ENCODE measurements at regions not wholly inside any gene's neighbourhood (a gene's known extent, or its start where the extent isn't known, plus 50 kb on each side); places are given as distances from the start of the nearest gene placed in this dataset.

DNA sequence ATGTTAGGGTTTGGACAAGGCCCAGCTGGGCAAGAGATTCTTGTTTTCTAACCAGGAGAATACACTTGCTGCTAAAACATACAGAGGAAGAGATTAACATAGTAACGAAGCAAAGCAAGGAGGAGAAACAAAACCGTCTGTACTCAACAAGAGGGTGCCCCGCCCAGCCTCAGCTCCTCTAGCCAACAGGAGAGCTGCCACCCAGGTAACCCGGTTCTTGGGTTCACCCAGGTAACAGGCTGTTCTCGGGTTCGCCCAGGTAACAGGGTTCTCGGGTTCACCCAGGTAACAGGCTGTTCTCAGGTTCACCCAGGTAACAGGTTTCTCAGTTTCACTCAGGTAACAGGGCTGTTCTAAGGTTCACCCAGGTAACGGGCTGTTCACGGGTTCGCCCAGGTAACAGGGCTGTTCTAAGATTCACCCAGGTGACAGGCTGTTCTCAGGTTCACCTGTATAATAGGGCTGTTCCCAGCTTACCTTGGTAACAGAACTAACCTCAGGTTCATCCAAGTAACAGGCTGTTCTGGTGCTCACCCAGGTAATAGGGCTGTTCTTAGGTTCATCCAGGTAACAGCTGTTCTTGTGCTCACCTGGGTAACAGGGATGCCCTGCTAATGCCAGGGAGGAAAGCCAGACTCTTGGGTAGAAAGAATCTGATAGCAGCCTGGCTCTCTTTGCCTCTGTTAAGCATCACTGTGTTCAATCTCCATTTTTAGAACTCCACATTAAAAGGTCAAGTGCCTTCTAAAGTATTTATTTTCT lies 271.6 kb downstream of the SYK start:
- H3K4me2 ChIP-seq (ENCODE audit: insufficient read depth, low read length) = no peak overlapping the region
- H3K79me2 ChIP-seq (ENCODE audit: insufficient read depth, low read length) = no peaks in the 10 kb centered on the region
- H3K9me3 ChIP-seq (ENCODE audit: insufficient read depth, low read length, severe bottlenecking) = no peaks in the 10 kb centered on the region
- H3K4me3 ChIP-seq (ENCODE audit: low read depth in 1 of 2, low read length in 2 of 2) = no peak overlapping the region
- no peak for ATAC-seq (ENCODE audit: insufficient read depth, low read depth)
- no peaks in the 10 kb centered on the region for H3K4me1 ChIP-seq (ENCODE audit: insufficient read depth, low read length)
- no peak for DNase-seq
- no peaks in the 10 kb centered on the region for H3K36me3 ChIP-seq (ENCODE audit: insufficient read depth, low read length)
- H3K27ac ChIP-seq (ENCODE audit: low read length) = no peak overlapping the region
- H3K9ac ChIP-seq (ENCODE audit: low read depth, low read length) = no peak overlapping the region
- no peak for TF ChIP-seq CTCF (IDR thresholded peaks at IDR 0.05; ENCODE audit: borderline replicate concordance, extremely low read depth, low read length, poor library complexity, severe bottlenecking)
- no peaks in the 10 kb centered on the region for H3K27me3 ChIP-seq (ENCODE audit: insufficient read depth, low read length, poor library complexity)
- H4K20me1 ChIP-seq (ENCODE audit: insufficient read depth, low read length) = no peaks in the 10 kb centered on the region
- H2AFZ ChIP-seq (ENCODE audit: low read depth, low read length) = no peak overlapping the region

DNA sequence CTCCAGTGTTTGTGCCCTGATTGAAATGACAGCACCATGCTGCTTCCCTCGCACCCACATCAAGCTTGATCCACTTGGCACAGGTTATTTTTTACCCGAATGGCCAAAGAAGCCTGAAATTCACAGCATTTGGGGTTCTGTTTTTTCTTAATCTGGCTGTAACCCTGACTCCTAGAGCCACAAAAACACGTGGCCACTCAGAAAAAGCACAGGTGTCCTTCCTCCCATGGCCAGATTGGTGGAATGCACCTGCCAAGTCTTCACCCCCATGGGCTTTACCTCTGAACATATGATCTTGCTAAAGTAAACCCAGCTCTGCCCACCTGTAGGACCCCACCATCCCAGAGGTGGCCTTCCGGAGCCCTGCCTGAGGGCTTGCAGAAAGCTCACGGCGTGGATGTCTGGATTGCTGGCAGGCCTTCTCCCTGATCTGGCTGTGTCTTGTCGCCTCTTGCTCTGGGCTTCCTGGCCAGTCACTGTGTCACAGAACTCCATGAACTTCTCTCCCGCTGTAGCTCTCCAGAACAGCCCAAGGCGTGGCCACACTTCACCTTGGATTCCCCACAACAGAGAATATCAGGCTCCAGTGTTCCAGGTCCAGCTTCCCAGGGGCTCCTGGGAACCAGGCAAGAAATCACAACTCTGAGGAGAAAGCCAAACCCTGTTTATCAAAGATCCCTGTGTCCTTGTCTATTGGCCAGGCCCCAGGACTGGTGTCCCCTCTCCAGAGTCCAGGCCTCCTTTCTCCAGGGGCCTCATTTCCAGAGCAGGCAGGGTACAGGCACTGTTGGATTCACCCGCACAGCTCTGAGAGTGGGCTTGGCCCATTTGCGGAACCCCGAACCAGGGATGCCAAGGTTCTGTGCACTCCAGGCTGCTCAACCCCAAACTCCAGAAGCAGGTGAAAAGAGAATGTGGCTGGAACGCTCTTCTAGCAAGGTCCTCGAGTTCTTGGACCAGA lies 272.5 kb downstream of the SYK start:
- no peaks in the 10 kb centered on the region for H3K36me3 ChIP-seq (ENCODE audit: insufficient read depth, low read length)
- H3K79me2 ChIP-seq (ENCODE audit: insufficient read depth, low read length) = no peaks in the 10 kb centered on the region
- TF ChIP-seq EZH2 (IDR thresholded peaks at IDR 0.05; ENCODE audit: borderline replicate concordance, low read depth, low read length, severe bottlenecking) (no peak), CTCF (IDR thresholded peaks at IDR 0.05; ENCODE audit: borderline replicate concordance, extremely low read depth, low read length, poor library complexity, severe bottlenecking) (no peak)
- no peak overlapping the region for H2AFZ ChIP-seq (ENCODE audit: low read depth, low read length)
- ATAC-seq (ENCODE audit: insufficient read depth, low read depth) (no peak), DNase-seq (no peak)
- H4K20me1 ChIP-seq (ENCODE audit: insufficient read depth, low read length) = no peaks in the 10 kb centered on the region
- no peaks in the 10 kb centered on the region for H3K27me3 ChIP-seq (ENCODE audit: insufficient read depth, low read length, poor library complexity)
- H3K9me3 ChIP-seq (ENCODE audit: insufficient read depth, low read length, severe bottlenecking) = no peaks in the 10 kb centered on the region
- H3K4me1 ChIP-seq (ENCODE audit: insufficient read depth, low read length) = no peaks in the 10 kb centered on the region
- no peak overlapping the region for H3K4me3 ChIP-seq (ENCODE audit: low read depth in 1 of 2, low read length in 2 of 2)
- no peak overlapping the region for H3K4me2 ChIP-seq (ENCODE audit: insufficient read depth, low read length)
- no peak overlapping the region for H3K27ac ChIP-seq (ENCODE audit: low read length)
- no peak overlapping the region for H3K9ac ChIP-seq (ENCODE audit: low read depth, low read length)

DNA sequence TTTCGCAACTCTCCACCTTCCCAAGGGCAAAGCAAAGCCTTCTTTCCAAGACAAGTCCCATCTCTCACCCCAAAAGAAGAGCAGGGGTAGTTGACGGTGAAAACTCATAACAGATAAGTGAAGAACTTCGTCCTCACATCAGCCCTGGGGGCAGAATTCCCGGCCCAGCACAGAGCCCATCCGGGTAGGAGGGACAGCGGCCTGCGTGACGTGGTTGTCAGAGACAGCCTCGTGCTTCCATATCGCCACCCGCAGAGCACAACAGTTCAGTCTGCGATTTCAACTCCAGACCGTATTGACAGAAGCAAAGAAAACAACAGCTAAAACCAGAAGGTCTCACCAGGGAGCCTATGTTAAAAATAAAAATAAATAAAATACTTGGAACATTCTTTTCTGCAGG lies 273.2 kb downstream of the SYK start:
- Histone ChIP-seq H3K9me3 (ENCODE audit: insufficient read depth, low read length, severe bottlenecking) (no peaks in the 10 kb centered on the region), H3K79me2 (ENCODE audit: insufficient read depth, low read length) (no peaks in the 10 kb centered on the region), H3K27me3 (ENCODE audit: insufficient read depth, low read length, poor library complexity) (no peaks in the 10 kb centered on the region), H3K9ac (ENCODE audit: low read depth, low read length) (no peak overlapping the region), H3K27ac (ENCODE audit: low read length) (no peak overlapping the region), H3K36me3 (ENCODE audit: insufficient read depth, low read length) (no peaks in the 10 kb centered on the region), H3K4me3 (ENCODE audit: low read depth in 1 of 2, low read length in 2 of 2) (no peak overlapping the region), H4K20me1 (ENCODE audit: insufficient read depth, low read length) (no peaks in the 10 kb centered on the region), H3K4me1 (ENCODE audit: insufficient read depth, low read length) (no peaks in the 10 kb centered on the region), H3K4me2 (ENCODE audit: insufficient read depth, low read length) (no peak overlapping the region), H2AFZ (ENCODE audit: low read depth, low read length) (no peak overlapping the region)
- no peak for TF ChIP-seq CTCF (IDR thresholded peaks at IDR 0.05; ENCODE audit: borderline replicate concordance, extremely low read depth, low read length, poor library complexity, severe bottlenecking)
- TF ChIP-seq EZH2 (IDR thresholded peaks at IDR 0.05; ENCODE audit: borderline replicate concordance, low read depth, low read length, severe bottlenecking) = no peak
- ATAC-seq (ENCODE audit: insufficient read depth, low read depth) = no peak
- no peak for DNase-seq

All from DND-41 (cell line).